Stomach smooth muscle (tissue), 2 donors: ENCODE measurements at regions not wholly inside any gene's neighbourhood (a gene's known extent, or its start where the extent isn't known, plus 50 kb on each side); places are given as distances from the start of the nearest gene placed in this dataset.

Experiments used
- H3K27ac ChIP-seq: one replicate; pipeline ENCODE4 v1.7.0; 2013; ENCODE audit warnings: mild to moderate bottlenecking, low read length, inconsistent platforms
- H3K27me3 ChIP-seq, 2 donors: one replicate each; pipeline ENCODE4 v1.7.0; 2013; ENCODE audit warnings: low read length in 2 of 2; ENCODE audit not compliant: insufficient read depth in 2 of 2, control insufficient read depth in 1 of 2
- H3K36me3 ChIP-seq, 2 donors: one replicate each; pipeline ENCODE4 v1.7.0; 2013; ENCODE audit warnings: low read length in 2 of 2; ENCODE audit not compliant: control insufficient read depth in 2 of 2, insufficient read depth in 2 of 2
- H3K4me1 ChIP-seq: one replicate; pipeline ENCODE4 v1.7.0; 2013; ENCODE audit warnings: low read length; ENCODE audit not compliant: control insufficient read depth, insufficient read depth
- H3K4me3 ChIP-seq, 2 donors: one replicate each; pipeline ENCODE4 v1.7.0; 2013; ENCODE audit warnings: low read length in 2 of 2
- H3K9ac ChIP-seq, 2 donors: one replicate each; pipeline ENCODE4 v1.7.0; 2013; ENCODE audit warnings: low read length in 2 of 2, mild to moderate bottlenecking in 1 of 2
- H3K9me3 ChIP-seq, 2 donors: one replicate each; pipeline ENCODE4 v1.7.0; 2013; ENCODE audit warnings: low read length in 2 of 2; ENCODE audit not compliant: control insufficient read depth in 2 of 2
- donor health status: healthy.
- donor health status: Pancreatic carcinoma.

DNA sequence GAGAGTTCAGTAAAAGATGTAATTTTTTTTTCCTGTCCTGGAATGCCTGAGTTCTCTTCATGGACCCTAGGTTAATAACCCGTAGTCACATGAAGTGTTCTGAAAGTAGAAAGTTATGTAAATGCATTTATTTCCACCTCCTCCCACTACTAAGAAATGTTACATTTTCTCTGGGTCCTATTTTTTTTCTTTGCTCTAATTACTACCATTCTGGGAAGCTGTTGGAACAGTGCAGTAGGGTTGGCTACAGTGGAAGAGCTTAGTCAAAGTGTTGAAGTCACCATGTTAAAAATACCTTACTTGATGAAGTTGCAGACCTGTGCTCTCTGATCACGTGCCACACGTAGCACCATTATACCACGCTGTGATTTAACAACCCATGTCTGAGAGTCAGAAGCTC is 153.8 kb upstream of the TSC22D2 start:
- Histone ChIP-seq H3K4me3 (no peak overlapping the region), H3K27ac (peak overlapping the region; percentile 91), H3K4me1 (peaks cover 49% of the 10 kb centered on the region)

DNA sequence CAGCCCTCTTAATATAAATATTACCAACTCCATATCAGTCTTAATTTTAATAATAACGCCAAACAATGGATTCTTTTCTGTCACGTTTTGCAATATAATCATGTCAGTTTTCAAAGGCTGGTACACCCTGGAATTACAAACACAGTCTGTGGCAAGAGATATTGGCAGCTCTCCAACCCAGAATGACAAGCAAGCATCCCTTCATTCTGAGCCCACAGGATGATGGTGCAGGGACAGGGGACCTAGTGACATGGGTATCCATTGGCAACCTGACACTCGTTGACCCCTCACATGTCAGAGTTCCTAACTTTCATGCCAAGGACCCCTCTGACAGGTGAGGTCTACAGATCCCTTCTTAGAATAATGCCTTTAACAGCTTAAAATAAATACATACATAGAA is 154.5 kb upstream of the TSC22D2 start:
- Histone ChIP-seq H3K4me3 (no peak overlapping the region), H3K9ac (no peak overlapping the region), H3K9me3 (no peaks in the 10 kb centered on the region), H3K36me3 (no peaks in the 10 kb centered on the region), H3K4me1 (peaks cover 52% of the 10 kb centered on the region), H3K27ac (no peak overlapping the region), H3K27me3 (no peaks in the 10 kb centered on the region)

More for the DNA sequence above, 153.8 kb upstream of the TSC22D2 start:
- H3K36me3 ChIP-seq = no peaks in the 10 kb centered on the region
- no peaks in the 10 kb centered on the region for H3K27me3 ChIP-seq
- no peaks in the 10 kb centered on the region for H3K9me3 ChIP-seq
- H3K9ac ChIP-seq = no peak overlapping the region

DNA sequence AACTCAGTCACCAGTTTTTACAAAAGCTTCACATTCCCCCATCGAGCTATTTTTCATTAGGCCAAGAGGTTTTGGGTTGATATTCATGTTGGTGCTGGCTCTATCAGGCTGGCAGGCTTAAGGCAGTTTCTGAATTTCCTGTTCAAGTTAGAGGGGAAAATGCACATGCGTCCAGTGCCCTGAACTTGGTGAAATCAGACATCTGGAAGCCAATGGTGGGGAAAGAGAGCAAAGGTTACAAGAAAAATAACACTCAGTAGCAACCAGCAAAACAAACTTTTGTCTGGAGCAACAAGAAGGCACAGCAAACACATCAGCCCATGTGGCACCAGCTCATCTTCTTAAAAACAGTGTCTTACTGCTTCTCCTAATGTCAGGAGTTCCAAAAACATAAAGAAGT is 155.6 kb upstream of the TSC22D2 start:
- Histone ChIP-seq H3K9ac (no peak overlapping the region), H3K36me3 (no peaks in the 10 kb centered on the region), H3K9me3 (no peaks in the 10 kb centered on the region), H3K27me3 (no peaks in the 10 kb centered on the region), H3K27ac (peak overlapping the region; percentile 81), H3K4me3 (no peak overlapping the region), H3K4me1 (peaks cover 62% of the 10 kb centered on the region)

DNA sequence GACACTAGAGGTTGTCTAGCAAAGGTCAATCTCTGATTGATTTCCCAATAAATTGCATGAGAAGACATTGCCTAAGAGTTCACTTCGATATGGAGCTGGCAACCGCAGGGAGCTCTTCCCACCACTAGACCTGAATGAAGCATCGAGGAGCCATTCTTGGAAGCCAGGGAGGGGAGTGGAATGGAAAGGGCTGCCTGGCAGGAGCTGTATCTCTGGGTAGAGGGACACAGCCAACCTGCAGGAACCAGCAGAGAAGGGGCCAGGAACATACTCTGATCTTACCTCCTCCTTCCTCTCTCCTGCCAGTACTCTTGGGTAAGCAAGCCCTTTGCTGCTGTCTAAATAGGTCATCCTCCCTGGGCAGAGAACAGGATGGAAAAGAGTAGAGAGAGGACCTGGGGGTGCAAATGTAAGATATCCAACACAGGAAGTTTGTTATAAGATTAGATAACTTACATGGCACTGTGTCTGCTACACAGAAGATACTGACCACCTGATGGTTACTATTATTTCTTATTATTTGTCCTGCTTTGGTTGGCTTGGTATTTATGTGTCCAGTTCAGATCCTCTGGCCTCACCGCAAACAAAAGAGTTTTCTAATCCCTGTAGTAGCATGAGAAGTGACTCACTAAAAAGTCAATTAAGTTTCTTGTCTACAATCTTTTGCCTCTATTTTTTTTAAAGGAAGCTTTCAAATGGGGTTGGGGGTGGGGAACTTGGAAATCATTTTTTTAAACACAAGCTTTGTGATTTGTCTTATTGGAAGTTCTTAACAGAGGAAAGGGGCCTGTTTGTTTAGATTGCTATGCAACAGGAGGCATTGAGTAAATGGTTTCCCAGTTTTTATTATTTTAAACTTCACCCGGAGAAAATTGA is 156.7 kb upstream of the TSC22D2 start:
- Histone ChIP-seq H3K4me1 (peaks cover 62% of the 10 kb centered on the region), H3K9me3 (no peaks in the 10 kb centered on the region), H3K27me3 (no peaks in the 10 kb centered on the region), H3K27ac (peak overlapping the region; percentile 81), H3K4me3 (peak overlapping the region in 1 of 2 donors; percentile 31), H3K36me3 (no peaks in the 10 kb centered on the region), H3K9ac (no peak overlapping the region)

DNA sequence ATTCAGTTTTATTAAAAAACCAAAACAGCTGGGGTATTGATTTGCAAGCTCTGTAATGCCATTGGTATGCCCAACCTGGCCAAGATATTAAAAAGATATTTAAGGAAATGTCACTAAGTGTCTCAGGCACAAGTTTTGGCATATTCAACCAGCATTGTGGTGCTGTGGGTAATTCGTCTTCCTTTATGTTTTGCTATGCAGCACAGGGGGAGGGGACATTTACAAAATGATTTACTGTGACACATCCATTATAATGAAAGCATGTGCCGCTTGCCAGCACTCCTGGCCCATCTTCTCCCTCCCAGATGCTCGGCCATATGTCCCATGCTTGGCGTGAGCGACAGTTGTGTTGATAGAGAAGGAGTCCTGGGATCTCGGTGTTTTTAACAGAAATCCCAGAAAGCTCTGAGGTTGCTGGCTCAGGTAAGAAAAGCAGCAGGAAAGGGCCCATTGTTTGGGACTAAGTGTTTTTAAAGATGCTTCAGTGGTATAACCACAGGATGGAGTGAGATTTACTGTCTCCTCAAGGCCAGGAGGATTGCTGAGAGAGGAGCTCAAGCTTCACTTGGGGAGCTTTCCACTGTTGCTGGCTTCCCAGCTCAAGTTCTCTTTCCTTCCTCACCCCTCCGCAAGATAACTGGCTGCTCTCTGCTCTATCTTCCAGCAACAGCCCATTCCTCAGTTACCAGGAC is 158.2 kb upstream of the TSC22D2 start:
- no peak overlapping the region for H3K27ac ChIP-seq
- H3K36me3 ChIP-seq = no peaks in the 10 kb centered on the region
- H3K4me3 ChIP-seq = no peak overlapping the region
- H3K27me3 ChIP-seq = no peaks in the 10 kb centered on the region
- H3K9ac ChIP-seq = no peak overlapping the region
- H3K9me3 ChIP-seq = no peaks in the 10 kb centered on the region
- H3K4me1 ChIP-seq = peaks cover 55% of the 10 kb centered on the region

DNA sequence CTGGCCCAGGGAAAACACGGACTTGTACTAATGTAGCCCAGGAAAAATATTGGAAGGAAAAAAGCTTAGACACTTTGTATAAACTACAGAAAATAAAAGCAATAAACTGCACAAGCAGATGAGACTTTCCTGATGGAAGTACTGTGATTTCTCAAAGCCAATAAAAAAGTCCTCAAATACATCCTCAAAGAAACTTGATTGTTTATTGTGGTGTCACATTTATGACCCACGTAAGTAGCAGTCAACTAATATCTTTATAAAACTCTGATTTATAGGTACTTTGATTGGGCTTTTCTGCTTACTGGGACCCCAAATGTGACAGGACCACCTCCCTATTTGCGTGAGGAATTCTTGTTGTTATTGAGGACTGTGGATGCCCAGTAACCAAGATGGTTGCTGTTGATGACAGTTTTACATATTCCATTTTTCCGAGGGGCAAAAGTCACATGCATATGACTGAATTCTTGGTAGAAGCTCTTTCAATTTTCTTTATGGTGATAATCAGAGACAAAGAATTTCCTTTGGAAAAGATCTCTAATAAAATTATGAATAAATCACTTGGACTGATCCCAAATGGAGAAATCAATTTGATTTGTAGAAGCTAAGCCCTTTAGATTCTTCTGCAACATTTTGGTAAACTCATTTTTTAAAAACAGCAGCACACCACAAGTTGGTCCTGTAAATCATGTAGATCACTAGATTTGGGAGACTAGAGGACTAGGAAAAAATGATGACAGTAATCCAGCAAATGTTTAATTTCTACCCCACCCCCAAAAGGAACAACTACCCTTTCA is 159.0 kb upstream of the TSC22D2 start:
- Histone ChIP-seq H3K4me1 (peaks cover 47% of the 10 kb centered on the region), H3K27ac (peak overlapping the region; percentile 1), H3K36me3 (no peaks in the 10 kb centered on the region), H3K9ac (peak overlapping the region in 1 of 2 donors; percentile 4), H3K4me3 (peak overlapping the region in 1 of 2 donors; percentile 16), H3K27me3 (no peaks in the 10 kb centered on the region), H3K9me3 (no peaks in the 10 kb centered on the region)

DNA sequence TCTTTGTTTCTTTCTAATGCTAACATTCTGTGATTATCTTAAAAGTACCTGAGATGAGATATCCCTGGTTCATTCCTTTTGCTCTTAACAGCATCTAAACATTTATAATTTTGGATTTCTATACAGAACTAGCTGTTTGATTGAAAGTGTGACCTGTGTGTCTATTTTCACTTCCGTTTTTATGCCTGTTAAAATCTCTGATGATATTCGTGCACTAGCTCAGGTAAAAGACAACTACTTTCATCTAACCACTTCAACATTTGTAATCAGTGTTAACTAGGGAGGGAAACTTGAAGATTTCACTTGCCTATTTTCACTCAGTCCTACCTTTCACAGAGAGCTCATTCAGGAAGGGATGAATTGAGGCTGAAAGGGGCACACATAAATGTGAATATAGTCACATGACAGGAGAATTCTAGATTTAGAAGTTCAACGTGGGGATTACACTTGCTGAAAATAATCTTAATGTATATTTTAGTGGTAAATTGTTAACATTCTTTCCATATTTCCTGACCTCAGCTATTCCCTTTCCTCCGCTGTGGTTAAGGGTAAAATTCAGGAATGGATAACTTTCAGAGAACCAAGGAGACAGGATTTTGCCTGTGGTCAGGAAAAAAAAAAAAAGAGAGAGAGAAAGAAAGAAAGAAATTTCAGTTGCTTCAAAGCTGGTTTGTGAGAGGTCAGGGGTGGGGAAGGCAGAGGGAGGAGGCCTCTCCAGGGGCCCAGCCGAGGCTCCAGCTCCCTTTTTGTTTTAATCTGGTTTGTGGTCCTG is 159.8 kb upstream of the TSC22D2 start:
- H3K27me3 ChIP-seq = no peaks in the 10 kb centered on the region
- peak overlapping the region in 1 of 2 donors; percentile 4 for H3K9ac ChIP-seq
- peak overlapping the region; percentile 1 for H3K27ac ChIP-seq
- H3K9me3 ChIP-seq = no peaks in the 10 kb centered on the region
- H3K4me3 ChIP-seq = peak overlapping the region in 1 of 2 donors; percentile 16
- peaks cover 42% of the 10 kb centered on the region for H3K4me1 ChIP-seq
- no peaks in the 10 kb centered on the region for H3K36me3 ChIP-seq

DNA sequence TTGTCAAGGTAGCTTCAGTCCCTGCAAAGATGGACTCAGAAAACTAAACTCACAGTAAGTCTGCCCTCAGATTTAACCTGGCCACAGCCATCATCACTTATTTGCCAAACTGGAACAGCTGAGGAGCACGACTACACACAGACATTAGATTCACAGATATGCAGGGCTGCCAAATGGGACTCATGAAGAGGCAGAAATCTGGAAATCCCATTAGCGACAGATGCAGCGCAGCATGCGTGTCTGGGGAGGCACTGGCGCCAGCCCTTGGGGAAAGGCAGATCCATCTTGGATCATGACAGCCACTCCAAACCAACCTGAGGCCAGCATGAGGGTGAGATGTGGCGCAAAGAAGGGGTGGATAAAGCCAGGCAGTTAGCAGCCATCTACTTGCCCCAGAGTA is 160.7 kb upstream of the TSC22D2 start:
- Histone ChIP-seq H3K27ac (no peak overlapping the region), H3K9ac (no peak overlapping the region), H3K36me3 (no peaks in the 10 kb centered on the region), H3K4me3 (no peak overlapping the region), H3K9me3 (no peaks in the 10 kb centered on the region), H3K4me1 (peaks cover 40% of the 10 kb centered on the region), H3K27me3 (no peaks in the 10 kb centered on the region)

DNA sequence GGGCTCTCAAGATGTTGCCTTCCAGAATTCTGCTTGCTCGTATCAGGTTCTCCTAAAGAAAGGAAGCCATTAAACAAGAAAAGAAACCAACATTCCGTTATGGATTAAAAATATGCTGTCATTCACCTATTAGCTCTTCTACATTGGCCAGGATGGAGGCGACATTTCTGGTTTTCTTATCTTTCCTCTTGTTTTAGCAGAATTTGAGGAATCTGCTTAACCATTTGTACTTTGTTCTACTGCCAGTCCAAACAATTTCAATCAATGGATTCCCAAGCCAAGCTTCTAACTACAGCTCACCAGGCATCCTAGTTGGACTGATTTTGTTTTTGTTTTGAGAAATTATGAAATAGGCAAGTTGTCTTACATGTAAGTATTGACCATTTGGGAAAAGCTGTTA is 164.6 kb upstream of the TSC22D2 start:
- H3K36me3 ChIP-seq = no peaks in the 10 kb centered on the region
- H3K27me3 ChIP-seq = no peaks in the 10 kb centered on the region
- no peak overlapping the region for H3K9ac ChIP-seq
- H3K27ac ChIP-seq = no peak overlapping the region
- no peak overlapping the region for H3K4me3 ChIP-seq
- peaks cover 22% of the 10 kb centered on the region for H3K4me1 ChIP-seq
- H3K9me3 ChIP-seq = no peaks in the 10 kb centered on the region
